Fibroblast of mammary gland (primary cell): ENCODE measurements at regions not wholly inside any gene's neighbourhood (a gene's known extent, or its start where the extent isn't known, plus 50 kb on each side); places are given as distances from the start of the nearest gene placed in this dataset.

Experiments used
- DNase-seq: peaks from one replicate; pipeline ENCODE4 v3.0.0-alpha.2; 2010; ENCODE audit warnings: low read depth
- H3K4me3 ChIP-seq: 2 replicates; pipeline ENCODE4 v1.5.1; 2011; ENCODE audit warnings: low read depth, mild to moderate bottlenecking, low read length, moderate library complexity; ENCODE audit not compliant: control insufficient read depth
- CTCF ChIP-seq: conservative IDR thresholded peaks from 2 replicates; pipeline ENCODE4 v1.5.1; 2011; ENCODE audit warnings: low read depth, low read length, inconsistent platforms; ENCODE audit not compliant: control insufficient read depth, insufficient read depth

GRCh38 chr13:72537395-72537780, 190.0 kb downstream of the MZT1 start:
- TF ChIP-seq CTCF, result no peak
- no peak for DNase-seq
- no peak overlapping the region for H3K4me3 ChIP-seq

- TF ChIP-seq CTCF, result no peak
- no peak for DNase-seq
- H3K4me3 ChIP-seq, result no peak overlapping the region
These were observed 190.6 kb downstream of the MZT1 start for GRCh38 chr13:72536714-72537394.

- no peak for TF ChIP-seq CTCF
These were observed 192.3 kb downstream of the MZT1 start for GRCh38 chr13:72534951-72535640.

GRCh38 chr13:72530471-72530870, 197.0 kb downstream of the MZT1 start:
- TF ChIP-seq CTCF, result no peak
- H3K4me3 ChIP-seq, result no peak overlapping the region
- DNase-seq, result no peak

More at GRCh38 chr13:72534951-72535640, 192.3 kb downstream of the MZT1 start:
- no peak overlapping the region for H3K4me3 ChIP-seq
- DNase-seq, result no peak

- no peak for TF ChIP-seq CTCF
- no peak for DNase-seq
These were observed 200.1 kb downstream of the MZT1 start for GRCh38 chr13:72527333-72527732.

GRCh38 chr13:72523593-72523992, 203.8 kb downstream of the MZT1 start:
- DNase-seq, result no peak
- no peak overlapping the region for H3K4me3 ChIP-seq
- no peak for TF ChIP-seq CTCF

More at GRCh38 chr13:72527333-72527732, 200.1 kb downstream of the MZT1 start:
- H3K4me3 ChIP-seq, result no peak overlapping the region
